ENCODE measurements at regions not wholly inside any gene's neighbourhood (a gene's known extent, or its start where the extent isn't known, plus 50 kb on each side); places are given as distances from the start of the nearest gene placed in this dataset.

GRCh38 chr13:90708128-90708527 lies 639.4 kb upstream of the MIR17HG start:
- no peak for TF ChIP-seq CTCF (IDR thresholded peaks at IDR 0.05; ENCODE audit: low read depth, low read length, poor library complexity, severe bottlenecking)
- no peak for TF ChIP-seq EZH2phosphoT487 (IDR thresholded peaks at IDR 0.05; ENCODE audit: borderline replicate concordance, low read length)
